GM21515 (cell line): ENCODE measurements at regions not wholly inside any gene's neighbourhood (a gene's known extent, or its start where the extent isn't known, plus 50 kb on each side); places are given as distances from the start of the nearest gene placed in this dataset.

Source experiments
- ATAC-seq: cut with Tn5 transposase; IDR thresholded peaks from one replicate; pipeline ENCODE4 v1.9.1; 2021; ENCODE audit not compliant: unreplicated experiment

GRCh38 chr2:117502121-117502520, 312.4 kb upstream of the DDX18 start:
- ATAC-seq = no peak

GRCh38 chr2:117512307-117512706, 302.2 kb upstream of the DDX18 start:
- no peak for ATAC-seq

- ATAC-seq = no peak
Observed at GRCh38 chr2:117514371-117514770, 300.1 kb upstream of the DDX18 start.

GRCh38 chr2:117519238-117519637, 295.3 kb upstream of the DDX18 start:
- ATAC-seq = no peak

- no peak for ATAC-seq
Observed at GRCh38 chr2:117519721-117520120, 294.8 kb upstream of the DDX18 start.

- ATAC-seq = no peak
Observed at GRCh38 chr2:117523267-117523666, 291.2 kb upstream of the DDX18 start.

GRCh38 chr2:117523711-117524238, 290.7 kb upstream of the DDX18 start:
- no peak for ATAC-seq

- ATAC-seq = no peak
Observed at GRCh38 chr2:117536139-117536538, 278.4 kb upstream of the DDX18 start.

- ATAC-seq = no peak
Observed at GRCh38 chr2:117537032-117537431, 277.5 kb upstream of the DDX18 start.

GRCh38 chr2:117551858-117552257, 262.6 kb upstream of the DDX18 start:
- no peak for ATAC-seq

- ATAC-seq = no peak
Observed at GRCh38 chr2:117553448-117553847, 261.0 kb upstream of the DDX18 start.

- no peak for ATAC-seq
Observed at GRCh38 chr2:117555965-117556364, 258.5 kb upstream of the DDX18 start.

GRCh38 chr2:117557626-117558025, 256.9 kb upstream of the DDX18 start:
- ATAC-seq = no peak

GRCh38 chr2:117562654-117563053, 251.8 kb upstream of the DDX18 start:
- ATAC-seq = no peak

- ATAC-seq = no peak
Observed at GRCh38 chr2:117571590-117572349, 242.7 kb upstream of the DDX18 start.

- ATAC-seq = no peak
Observed at GRCh38 chr2:117587310-117587709, 227.2 kb upstream of the DDX18 start.

GRCh38 chr2:117603060-117603459, 211.4 kb upstream of the DDX18 start:
- no peak for ATAC-seq

GRCh38 chr2:117603567-117603966, 210.9 kb upstream of the DDX18 start:
- ATAC-seq = no peak

GRCh38 chr2:117607202-117607601, 207.3 kb upstream of the DDX18 start:
- ATAC-seq = no peak

- no peak for ATAC-seq
Observed at GRCh38 chr2:117613101-117613500, 201.4 kb upstream of the DDX18 start.

GRCh38 chr2:117614296-117614695, 200.2 kb upstream of the DDX18 start:
- ATAC-seq = no peak

GRCh38 chr2:117614823-117615534, 199.5 kb upstream of the DDX18 start:
- ATAC-seq = no peak
